ENCODE measurements at regions not wholly inside any gene's neighbourhood (a gene's known extent, or its start where the extent isn't known, plus 50 kb on each side); places are given as distances from the start of the nearest gene placed in this dataset.

DNA sequence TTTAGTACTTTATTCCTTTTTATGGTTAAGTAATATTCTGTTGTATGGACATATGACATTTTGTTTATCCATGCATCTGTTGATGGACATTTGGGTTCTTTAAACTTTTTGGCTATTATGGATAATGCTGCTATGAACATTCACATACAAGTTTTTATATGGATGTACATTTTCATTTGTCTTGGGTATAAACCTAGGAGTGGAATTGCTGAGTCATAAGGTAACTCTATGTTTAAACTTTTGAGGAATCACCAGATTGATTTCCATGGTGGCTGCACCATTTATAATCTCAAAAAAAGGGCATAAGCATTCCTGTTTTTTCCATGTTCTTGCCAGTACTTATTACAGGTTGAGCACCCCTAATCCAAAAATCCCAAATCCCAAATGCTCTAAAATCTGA, 90.3 kb upstream of the CRHR1 start:
- in situ Hi-C loops (cut with HindIII; ENCODE audit: low sequenced_read_pairs) = no loop called here
- no peak for DNase-seq (ENCODE audit: low read depth, low spot score)
- TF ChIP-seq, protein P1, sequence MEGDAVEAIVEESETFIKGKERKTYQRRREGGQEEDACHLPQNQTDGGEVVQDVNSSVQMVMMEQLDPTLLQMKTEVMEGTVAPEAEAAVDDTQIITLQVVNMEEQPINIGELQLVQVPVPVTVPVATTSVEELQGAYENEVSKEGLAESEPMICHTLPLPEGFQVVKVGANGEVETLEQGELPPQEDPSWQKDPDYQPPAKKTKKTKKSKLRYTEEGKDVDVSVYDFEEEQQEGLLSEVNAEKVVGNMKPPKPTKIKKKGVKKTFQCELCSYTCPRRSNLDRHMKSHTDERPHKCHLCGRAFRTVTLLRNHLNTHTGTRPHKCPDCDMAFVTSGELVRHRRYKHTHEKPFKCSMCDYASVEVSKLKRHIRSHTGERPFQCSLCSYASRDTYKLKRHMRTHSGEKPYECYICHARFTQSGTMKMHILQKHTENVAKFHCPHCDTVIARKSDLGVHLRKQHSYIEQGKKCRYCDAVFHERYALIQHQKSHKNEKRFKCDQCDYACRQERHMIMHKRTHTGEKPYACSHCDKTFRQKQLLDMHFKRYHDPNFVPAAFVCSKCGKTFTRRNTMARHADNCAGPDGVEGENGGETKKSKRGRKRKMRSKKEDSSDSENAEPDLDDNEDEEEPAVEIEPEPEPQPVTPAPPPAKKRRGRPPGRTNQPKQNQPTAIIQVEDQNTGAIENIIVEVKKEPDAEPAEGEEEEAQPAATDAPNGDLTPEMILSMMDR (IDR thresholded peaks at IDR 0.05; ENCODE audit: low read depth, low read length) = no peak
- no peak overlapping the region for H3K4me3 ChIP-seq (ENCODE audit: low read depth, low read length)

DNA sequence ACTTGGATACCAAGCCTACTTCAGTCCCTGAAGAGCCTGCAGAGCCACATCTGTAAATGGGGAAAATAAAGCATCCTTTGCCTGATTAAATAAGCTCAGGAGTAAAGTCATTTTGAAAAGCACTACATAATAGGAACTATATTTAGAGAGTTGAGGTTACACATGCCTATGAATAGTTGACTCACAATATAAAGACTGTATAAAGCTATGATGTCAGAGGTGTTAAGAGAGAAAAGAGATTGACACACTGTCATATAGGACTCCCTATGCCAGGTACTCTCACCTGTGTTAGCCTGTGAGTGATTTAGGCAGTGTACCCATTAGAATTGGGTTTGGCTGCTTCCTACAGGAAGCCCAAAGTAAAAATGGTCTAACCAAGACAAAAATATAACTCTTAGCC, 87.7 kb upstream of the CRHR1 start:
- in situ Hi-C loops (cut with HindIII; ENCODE audit: low sequenced_read_pairs) = no loop called here
- no peak overlapping the region for H3K4me3 ChIP-seq (ENCODE audit: low read depth, low read length)
- DNase-seq (ENCODE audit: low read depth, low spot score) = no peak
- TF ChIP-seq, protein P1 (IDR thresholded peaks at IDR 0.05; ENCODE audit: low read depth, low read length) = no peak

DNA sequence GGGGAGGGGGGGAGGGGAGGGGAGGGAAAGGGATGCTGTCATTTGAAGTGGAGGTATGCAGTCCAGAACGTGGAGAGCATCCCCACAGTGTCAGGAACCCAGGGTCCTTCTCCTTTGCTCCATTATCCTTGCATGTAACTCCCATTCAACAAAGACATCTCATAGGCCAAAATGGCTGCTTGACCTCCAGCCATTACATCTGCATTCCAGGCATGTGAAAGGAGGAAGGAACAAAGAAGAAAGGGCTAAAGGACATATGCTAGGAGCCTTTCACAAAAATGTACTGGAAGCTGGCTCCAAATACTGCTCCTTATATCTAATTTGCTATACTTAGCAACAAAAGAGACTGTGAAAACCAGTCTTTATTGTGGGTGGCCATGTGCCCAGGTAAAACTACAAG, 87.0 kb upstream of the CRHR1 start:
- H3K4me3 ChIP-seq (ENCODE audit: low read depth, low read length) = no peak overlapping the region
- DNase-seq (ENCODE audit: low read depth, low spot score) = no peak
- in situ Hi-C loops (cut with HindIII; ENCODE audit: low sequenced_read_pairs) = no loop called here
- TF ChIP-seq, protein P1 (IDR thresholded peaks at IDR 0.05; ENCODE audit: low read depth, low read length) = no peak

GRCh38 chr17:45700171-45701090, 83.7 kb upstream of the CRHR1 start:
- TF ChIP-seq, protein P1 (IDR thresholded peaks at IDR 0.05; ENCODE audit: low read depth, low read length) = no peak
- DNase-seq (ENCODE audit: low read depth, low spot score) = no peak
- no peak overlapping the region for H3K4me3 ChIP-seq (ENCODE audit: low read depth, low read length)
- in situ Hi-C loops (cut with HindIII; ENCODE audit: low sequenced_read_pairs) = no loop called here

DNA sequence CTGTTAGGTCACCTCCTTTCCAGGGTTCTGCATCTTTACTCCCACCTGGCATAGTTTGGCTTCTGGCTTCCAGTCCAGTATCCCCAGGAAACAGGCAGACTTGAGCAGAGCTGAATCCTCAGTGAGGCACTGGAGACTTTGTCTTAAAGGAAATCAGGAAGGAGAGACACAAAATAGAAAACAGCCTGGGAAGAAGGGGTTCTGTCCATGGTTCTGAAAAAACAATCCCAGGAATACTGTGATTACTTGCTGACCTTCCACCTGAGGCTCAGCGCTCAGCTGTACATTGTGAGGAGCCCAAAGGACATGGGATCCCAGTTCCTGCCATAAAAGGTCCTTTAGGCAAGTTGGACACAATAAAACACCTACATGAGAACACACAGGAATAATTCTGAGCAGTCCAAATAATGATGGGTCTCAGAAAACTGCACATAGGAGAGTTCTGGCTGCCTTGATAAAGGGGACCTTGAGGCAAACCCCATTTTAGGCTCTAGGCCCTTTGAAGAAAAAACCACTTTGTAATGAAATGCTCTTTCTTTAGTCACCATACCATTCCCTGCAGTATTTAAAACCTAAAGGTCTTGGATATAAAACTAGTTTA, 81.4 kb upstream of the CRHR1 start:
- TF ChIP-seq, protein P1 (IDR thresholded peaks at IDR 0.05; ENCODE audit: low read depth, low read length) = no peak
- in situ Hi-C loops (cut with HindIII; ENCODE audit: low sequenced_read_pairs) = no loop called here
- peak; percentile 17 for DNase-seq (ENCODE audit: low read depth, low spot score)
- H3K4me3 ChIP-seq (ENCODE audit: low read depth, low read length) = no peak overlapping the region

GRCh38 chr17:45703348-45703747, 80.8 kb upstream of the CRHR1 start:
- H3K4me3 ChIP-seq (ENCODE audit: low read depth, low read length) = no peak overlapping the region
- TF ChIP-seq, protein P1 (IDR thresholded peaks at IDR 0.05; ENCODE audit: low read depth, low read length) = no peak
- DNase-seq (ENCODE audit: low read depth, low spot score) = no peak
- in situ Hi-C loops (cut with HindIII; ENCODE audit: low sequenced_read_pairs) = no loop called here

Measured in astrocyte of the spinal cord (primary cell).